Ureter (tissue), 1 donor: ENCODE measurements at regions not wholly inside any gene's neighbourhood (a gene's known extent, or its start where the extent isn't known, plus 50 kb on each side); places are given as distances from the start of the nearest gene placed in this dataset.
"Not testable (repeated sequence)": the region's sequence is repeated elsewhere in the genome, so short reads cannot be mapped to it uniquely, and the experiment has no call there.

ENCODE experiments used
- DNase-seq: peaks from one replicate; pipeline ENCODE4 v3.0.0-alpha.2; 2020; ENCODE audit warnings: low spot score
- donor health status: DM: yes; HTN: yes; CAD: no.

DNA sequence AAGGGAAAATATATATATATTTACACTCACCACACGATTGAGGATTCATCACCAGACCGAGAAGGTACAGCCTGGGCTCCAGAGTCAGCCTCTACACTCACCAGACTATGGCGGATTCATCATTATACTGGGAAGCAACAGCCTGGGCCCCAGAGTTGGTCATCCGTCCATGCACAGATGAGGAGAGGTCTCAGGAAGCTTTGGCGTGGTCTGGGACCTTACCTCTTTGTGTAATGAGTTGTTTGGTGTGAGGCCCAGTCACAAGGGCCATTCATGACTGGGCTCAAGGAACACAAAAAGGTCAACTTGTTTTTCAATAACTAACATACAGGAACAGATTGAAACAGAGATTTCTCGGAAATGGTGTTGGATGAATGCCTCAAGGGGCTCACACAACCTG, 926.1 kb downstream of the FAM133A start:
- DNase-seq, result no peak

DNA sequence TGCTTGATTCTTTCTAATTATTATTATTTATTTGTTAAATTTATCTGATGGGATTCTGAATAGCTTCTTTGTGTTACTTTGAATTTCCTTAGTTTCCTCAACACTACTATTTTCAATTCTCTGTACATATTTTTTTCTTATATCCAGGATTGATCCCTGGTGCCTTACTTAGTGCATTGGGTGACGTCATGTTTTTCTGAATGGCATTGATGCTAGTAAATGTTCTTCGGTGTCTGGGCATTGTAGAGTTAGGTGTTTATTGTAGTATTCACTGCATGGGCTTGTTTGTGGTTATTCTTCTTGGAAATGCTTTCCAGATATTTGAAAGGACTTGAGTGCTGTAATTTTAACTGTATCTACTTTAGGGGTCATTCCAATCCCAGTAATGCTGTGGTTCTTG, 938.1 kb downstream of the FAM133A start:
- no peak for DNase-seq

DNA sequence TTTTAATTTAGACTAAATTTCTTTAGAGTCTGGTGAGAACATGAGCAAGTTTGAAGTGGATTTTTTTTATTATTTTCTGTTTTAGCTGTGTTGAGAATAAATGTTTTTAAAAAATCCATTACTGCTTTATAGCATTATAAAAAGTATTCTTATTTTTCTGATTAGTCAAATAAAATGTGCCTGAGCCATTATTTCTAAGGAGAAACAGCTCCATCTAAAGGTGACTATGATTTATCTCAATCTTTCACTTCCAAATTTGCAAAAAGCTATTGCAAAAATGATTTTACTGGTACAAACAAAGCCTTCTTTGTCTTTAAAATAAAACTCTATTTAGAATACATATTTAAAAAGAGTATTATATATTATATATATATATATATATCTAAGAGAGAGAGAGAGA, 959.2 kb downstream of the FAM133A start:
- no peak for DNase-seq

DNA sequence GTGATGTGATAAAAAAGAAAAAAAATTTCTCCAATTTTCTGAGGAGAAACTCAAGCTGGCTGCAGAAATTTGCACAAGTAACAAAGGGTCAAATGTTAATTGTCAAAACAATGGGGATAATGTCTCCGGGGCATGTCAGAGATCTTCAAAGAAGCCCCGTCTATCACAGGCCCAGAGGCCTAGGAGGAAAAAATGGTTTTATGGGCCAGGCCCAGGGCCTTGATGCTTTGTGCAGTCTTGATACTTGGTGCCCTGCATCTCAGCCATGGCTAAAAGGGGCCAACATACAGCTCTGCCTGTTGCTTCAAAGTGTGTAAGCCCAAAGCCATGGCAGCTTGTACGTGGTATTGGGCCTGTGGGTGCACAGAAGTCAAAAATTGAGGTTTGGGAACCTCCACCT, 961.0 kb downstream of the FAM133A start:
- no peak for DNase-seq

GRCh38 chrX:94645726-94646125, 971.7 kb downstream of the FAM133A start:
- no peak for DNase-seq

DNA sequence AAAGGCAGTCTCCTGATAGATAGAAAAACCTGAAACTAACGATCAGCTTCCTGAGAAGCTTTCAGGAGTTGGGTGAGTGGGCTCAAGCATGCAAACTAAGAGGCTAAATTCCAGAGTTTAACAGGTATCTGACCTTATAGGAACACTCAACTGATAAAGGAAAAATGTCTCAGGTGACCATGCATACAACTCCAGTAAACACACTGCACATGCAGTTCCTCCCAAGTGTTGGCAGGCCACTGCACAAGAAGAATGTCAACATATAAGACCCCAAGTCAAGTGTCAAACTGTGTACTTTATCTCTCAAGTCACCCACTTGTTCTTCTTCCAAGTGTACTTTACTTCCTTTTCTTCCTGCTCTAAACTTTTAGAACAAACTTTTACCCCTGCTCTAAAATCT, 981.2 kb downstream of the FAM133A start:
- DNase-seq, result no peak

DNA sequence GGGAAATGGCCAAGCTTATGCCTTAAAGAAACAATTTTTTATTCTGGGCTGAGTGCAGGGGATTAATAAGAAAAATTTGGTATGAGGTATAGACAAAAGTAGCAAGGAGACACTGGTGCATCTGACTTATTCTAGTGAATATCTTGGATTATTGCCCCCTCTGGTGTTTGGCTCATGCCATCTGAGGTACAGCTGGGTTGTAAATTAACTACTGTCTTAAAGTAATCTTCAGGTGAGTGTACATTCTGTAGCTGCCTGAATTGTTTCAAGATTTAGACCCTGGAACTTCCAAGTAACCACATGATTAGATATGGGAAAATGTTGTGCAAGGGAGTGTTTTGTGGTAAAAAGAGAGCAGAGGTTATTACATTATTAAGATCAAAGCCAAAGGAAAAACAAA, 988.7 kb downstream of the FAM133A start:
- DNase-seq, result no peak

GRCh38 chrX:94676285-94676684, 1002.3 kb downstream of the FAM133A start:
- no peak for DNase-seq

GRCh38 chrX:94686071-94686470, 1012.1 kb downstream of the FAM133A start:
- no peak for DNase-seq

DNA sequence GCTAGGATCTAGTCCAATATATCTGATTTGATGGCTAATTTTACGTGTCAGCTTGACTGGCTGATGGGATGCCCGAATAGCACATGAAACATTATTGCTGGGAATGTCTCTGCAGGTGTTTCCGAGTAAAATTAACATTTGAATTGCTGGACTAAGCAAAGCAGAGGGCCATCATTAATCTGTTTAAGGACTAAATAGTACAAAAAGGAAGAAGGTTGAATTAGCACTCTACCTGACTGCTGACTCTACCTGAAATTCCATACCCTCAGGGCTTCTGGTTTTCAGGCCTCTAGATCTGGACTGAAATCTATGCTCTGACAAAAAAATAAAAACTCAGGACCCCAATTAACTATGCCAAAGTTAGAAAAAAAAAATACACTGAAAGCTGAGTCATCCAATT, 1021.9 kb downstream of the FAM133A start:
- no peak for DNase-seq

DNA sequence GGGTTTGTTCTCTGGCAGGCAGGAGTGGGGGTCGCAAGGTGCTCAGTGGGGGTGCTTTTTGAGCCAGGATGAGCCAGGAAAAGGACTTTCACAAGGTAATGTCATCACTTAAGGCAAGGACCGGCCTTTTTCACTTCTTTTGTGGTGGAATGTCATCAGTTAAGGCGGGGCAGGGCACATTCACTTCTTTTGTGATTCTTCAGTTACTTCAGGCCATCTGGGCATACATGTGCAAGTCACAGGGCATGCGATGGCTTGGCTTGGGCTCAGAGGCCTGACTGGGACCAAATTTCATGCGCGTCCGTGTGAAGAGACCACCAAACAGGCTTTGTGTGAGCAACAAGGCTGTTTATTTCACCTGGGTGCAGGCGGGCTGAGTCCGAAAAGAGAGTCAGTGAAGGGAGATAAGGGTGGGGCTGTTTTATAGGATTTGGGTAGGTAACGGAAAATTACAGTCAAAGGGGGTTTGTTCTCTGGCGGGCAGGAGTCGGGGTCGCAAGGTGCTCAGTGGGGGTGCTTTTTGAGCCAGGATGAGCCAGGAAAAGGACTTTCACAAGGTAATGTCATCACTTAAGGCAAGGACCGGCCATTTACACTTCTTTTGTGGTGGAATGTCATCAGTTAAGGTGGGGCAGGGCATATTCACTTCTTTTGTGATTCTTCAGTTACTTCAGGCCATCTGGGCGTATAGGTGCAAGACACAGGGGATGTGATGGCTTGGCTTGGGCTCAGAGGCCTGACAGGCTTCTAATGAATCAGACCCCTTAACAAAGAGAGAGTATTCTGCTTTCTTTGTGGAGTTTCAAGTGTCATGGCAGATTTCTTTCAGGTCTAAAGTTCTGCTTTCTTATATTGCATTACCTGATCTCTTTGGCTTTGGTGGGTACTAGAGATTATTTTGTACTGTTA, 1030.6 kb downstream of the FAM133A start:
- DNase-seq, result not testable (repeated sequence)

DNA sequence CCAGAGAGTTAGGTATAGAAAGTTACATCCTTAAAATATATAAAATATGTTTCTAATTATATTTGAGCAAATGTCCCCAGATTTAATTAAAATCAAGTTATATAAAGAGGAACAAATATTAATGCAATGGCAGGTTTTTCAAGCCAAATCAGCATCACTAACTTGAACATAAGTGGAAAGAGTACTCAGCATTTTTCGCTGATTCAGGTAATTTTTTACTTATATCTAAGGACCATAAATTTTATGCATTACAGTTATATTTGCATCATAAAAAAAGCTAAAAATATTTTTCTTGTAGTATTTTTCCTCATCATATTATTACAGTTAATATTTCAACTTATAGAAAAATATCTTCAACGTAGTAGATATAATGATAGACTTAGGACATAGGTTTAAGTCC, 1047.4 kb downstream of the FAM133A start:
- DNase-seq, result no peak

- no peak for DNase-seq
Observed at GRCh38 chrX:94722578-94722977, 1048.6 kb downstream of the FAM133A start.

- DNase-seq, result no peak
Observed at GRCh38 chrX:94742772-94743171, 1068.8 kb downstream of the FAM133A start.

DNA sequence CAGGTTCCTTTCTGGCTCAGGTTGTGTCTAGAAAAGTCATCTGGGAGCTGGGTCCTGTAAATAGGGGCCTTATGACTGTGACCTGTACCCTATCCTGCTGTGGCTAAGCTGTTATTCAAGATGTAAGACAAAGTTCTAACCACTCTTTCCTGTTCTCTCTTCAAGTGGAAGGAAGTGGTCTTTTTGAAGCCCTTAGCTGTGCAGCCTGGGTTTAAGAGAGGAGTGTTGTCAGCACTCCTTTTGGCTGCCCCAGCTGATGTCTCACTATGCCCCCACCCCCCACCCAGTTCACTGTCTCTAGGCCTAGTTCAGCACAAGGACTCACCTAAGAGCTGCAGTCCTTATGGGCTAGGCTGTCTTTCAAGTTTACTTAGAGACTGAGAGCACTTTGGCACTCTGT, 1069.5 kb downstream of the FAM133A start:
- DNase-seq, result no peak

- DNase-seq, result no peak
Observed at GRCh38 chrX:94744786-94745185, 1070.8 kb downstream of the FAM133A start.

DNA sequence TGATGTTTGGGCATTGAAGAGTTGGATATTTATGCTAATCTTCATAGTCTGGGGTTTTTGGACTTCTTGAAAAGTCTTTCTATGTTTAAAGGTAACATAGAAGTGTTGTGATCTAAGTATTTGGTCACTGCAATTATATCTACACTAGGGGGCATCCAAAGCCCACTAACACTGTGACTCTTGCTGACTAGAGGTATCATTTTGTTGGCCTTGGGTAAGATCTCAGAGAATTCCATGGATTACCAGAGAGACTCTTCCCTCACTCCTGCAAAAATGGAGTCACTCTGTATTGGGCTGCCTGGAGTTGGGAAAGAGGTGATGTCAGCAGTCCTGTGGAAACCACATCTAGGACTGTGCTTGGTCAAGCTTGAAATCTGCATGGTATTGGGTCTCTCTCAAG, 1077.6 kb downstream of the FAM133A start:
- DNase-seq, result no peak

DNA sequence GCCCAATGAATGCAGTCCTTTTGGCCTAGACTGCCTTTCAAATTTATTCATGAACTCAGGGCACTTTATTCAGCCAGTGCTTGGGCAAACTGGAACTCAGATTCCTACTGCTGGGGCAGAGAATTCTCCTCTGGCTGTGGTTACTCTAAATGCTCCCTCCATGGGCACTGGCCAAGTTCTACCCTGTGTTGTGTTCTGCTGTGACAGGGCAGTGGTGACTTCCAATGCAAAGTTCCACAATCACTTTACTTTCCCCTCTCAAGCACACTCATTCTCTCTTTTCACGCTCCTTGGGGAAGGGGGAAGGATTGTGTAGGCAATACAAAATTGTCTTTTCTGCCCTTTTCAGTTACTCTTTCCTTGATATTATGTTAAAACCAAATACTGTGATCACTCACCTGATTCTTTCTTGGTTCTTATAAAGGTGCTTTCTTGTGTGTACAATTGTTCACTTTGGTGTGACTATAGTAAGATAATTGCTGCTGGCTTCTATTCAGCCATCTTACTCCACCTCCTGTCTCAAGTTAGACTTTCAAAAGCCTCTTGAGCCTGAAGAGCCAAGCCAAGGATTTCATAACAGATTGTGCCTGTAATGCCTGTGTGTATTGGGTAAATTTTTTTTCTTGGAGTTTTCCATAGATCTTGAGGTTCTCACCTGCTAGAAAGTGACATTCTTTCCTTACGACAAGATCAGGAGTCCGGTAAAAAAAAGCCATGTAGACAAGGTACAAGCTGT, 1078.6 kb downstream of the FAM133A start:
- no peak for DNase-seq

DNA sequence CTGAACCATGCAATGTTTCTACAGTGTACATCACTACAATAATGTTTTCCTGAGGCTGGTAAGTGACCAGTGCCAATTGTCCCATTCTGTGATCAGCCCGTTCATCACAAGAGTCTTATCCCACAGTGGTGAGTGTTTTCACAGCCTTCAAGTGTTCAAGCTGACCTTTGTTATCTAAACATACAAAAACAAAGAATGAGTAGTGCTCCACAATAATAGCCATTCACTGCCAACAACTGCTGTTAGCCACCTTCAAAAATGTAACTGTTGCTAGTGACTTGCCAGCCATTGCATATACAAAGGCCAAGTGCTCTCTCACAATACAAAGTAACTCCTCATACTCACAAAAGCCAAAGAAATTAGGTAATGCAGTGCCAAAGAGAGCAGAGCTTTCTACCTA, 1084.1 kb downstream of the FAM133A start:
- DNase-seq, result no peak

DNA sequence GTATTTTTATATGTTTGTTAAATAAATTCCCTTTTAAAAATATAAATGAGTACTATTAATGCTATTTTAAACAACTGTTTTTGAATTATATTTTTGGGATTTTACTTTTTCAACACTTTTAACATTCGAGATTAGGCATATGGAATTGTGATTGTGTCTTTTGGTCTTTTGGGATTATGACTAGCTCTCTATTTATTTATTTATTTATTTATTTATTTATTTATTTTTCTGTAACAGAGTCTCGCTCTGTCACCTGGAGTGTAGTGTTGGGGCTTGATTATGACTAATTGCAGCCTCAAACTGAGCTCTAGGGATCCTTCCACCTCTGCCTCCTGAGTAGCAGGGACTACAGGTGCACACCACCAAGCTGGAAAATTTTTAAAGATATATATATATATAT, 1101.6 kb downstream of the FAM133A start:
- no peak for DNase-seq

- no peak for DNase-seq
Observed at GRCh38 chrX:94813541-94813940, 1139.5 kb downstream of the FAM133A start.

DNA sequence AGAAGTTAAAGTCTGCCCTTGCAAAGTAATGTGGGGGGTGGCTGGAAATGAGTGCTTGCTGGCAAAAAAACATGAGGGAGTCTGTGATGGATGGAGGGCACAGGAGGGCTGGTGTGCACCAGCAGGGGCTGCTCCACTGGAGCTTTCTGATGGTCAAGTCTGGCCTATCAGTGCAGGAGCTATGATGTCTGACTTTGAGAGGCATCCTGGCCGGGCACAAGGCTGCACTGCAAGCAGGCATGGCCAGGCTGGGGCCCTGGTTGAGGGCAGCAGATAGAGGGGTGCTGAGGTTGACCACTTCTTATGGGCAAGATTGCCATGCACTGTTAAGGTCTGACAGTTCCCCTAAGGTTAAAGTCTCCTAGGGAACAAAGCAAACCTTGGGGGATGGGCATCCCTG, 1140.2 kb downstream of the FAM133A start:
- no peak for DNase-seq

DNA sequence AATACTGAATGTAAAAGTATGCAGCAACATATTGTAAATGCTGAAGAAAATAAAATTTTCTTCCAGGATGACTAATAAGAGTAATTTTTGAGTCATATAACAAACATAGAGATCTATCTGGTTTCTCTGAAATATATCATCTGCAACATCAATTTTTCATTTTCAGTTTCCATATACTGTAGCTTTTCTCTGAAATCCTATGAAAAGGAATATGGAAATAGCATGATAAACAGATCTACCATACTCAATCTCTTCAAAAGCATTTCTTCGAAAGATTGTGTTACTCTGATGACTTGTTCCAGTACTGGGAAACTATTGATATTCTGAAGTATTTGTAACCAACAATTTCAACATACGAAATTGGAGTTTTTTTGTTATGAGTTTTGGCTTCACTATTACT, 1156.7 kb downstream of the FAM133A start:
- no peak for DNase-seq
